ENCODE measurements at regions not wholly inside any gene's neighbourhood (a gene's known extent, or its start where the extent isn't known, plus 50 kb on each side); places are given as distances from the start of the nearest gene placed in this dataset.

DNA sequence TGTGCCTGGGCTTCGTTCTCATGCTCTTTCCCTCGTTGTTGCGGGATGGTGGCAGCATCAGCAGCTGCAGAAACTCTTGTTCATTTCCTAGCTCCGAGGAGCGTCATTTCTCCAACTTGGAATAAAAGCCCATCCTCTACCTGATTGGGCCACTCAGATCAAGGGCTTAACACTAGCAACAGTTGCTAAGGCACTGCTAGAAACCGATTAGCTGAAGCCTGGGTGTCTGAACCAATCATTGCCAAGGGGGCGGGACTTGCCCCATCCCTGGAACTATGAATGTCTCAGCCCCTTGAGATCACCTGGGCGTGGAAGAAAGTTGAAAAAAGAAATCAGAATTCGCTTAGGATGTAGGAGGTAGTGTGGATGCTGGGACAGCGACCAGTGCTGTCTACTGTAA, 145.3 kb downstream of the FOXL1 start:
- Mint-ChIP-seq H3K36me3 (no peaks in the 10 kb centered on the region), H3K9me3 (no peaks in the 10 kb centered on the region), H3K27ac (no peak overlapping the region), H3K4me3 (no peak overlapping the region), H3K4me1 (no peaks in the 10 kb centered on the region), H3K27me3 (ENCODE audit: low read depth in 3 of 3) (peaks cover 3 to 11% (median 7%) of the 10 kb centered on the region in 3 donors)
- no peak for DNase-seq

DNA sequence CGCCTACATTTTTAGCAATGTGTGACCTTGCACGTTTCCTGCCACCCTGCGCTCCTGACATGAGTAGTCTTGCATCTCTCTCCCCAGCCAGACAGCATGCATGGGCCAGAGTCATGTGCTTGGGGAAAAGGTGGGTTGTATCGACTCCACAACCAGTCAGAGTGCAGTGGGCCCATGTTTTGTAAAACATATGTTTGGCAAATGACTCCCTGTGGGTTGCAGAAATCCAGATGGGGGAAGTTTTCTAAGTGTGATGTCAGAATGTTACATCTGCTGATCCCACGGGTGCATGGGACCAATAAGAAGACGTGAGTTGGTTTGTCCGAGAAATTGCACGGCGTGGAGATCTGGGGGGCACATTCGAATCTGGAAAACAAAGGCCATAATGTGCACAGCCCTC, 147.1 kb downstream of the FOXL1 start:
- Mint-ChIP-seq H3K27me3 (ENCODE audit: low read depth in 3 of 3) (peaks cover 4 to 11% (median 9%) of the 10 kb centered on the region in 3 donors), H3K36me3 (no peaks in the 10 kb centered on the region), H3K4me1 (no peaks in the 10 kb centered on the region), H3K9me3 (no peaks in the 10 kb centered on the region), H3K4me3 (no peak overlapping the region), H3K27ac (no peak overlapping the region)
- no peak for DNase-seq

DNA sequence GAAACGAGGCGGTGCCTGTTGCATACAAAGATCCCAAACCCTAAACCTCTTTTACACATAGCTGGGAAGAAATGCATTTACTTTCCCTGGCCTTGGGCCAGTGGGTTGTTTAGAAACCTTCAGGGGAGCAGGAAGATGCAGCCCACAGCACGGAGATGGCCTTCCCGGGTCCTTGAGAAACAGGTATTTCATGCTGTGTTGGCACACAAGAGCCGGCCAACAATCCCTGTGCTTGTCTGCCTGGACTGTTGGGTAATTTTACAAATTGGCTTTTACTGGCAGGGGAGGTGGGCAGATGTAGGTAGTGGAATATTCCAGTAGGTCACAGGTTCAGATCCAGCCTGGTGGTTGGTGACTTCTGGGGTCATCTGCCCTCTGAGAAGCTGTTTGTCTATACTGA, 148.0 kb downstream of the FOXL1 start:
- Mint-ChIP-seq H3K27me3 (ENCODE audit: low read depth in 3 of 3) (peaks cover 1 to 9% (median 6%) of the 10 kb centered on the region in 3 donors), H3K4me3 (no peak overlapping the region), H3K36me3 (no peaks in the 10 kb centered on the region), H3K27ac (no peak overlapping the region), H3K9me3 (no peaks in the 10 kb centered on the region), H3K4me1 (no peaks in the 10 kb centered on the region)
- no peak for DNase-seq

DNA sequence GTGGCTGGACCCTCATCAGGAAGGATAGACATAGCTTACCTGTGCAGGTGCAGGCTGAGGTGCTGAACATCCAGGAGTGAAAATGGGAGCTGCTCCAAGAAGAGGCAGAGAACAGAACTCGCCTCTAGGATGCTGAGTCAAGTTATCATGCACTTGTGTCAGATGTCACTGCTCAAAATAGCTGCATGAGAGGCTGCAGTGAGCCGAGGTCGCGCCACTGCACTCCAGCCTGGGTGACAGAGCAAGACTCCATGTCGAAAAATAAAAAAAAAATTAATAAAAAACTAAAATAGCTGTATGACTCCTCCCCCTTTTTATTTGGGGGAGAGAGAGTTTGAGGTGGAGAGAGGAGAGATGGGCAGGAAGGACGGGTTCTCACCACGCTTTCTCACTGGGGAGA, 148.8 kb downstream of the FOXL1 start:
- no peaks in the 10 kb centered on the region for H3K36me3 Mint-ChIP-seq
- H3K27me3 Mint-ChIP-seq (ENCODE audit: low read depth in 3 of 3), result peaks cover 3 to 9% (median 4%) of the 10 kb centered on the region in 3 donors
- no peaks in the 10 kb centered on the region for H3K4me1 Mint-ChIP-seq
- H3K4me3 Mint-ChIP-seq, result no peak overlapping the region
- DNase-seq, result no peak
- peaks cover 0 to 2% (median 0%) of the 10 kb centered on the region in 6 donors for H3K9me3 Mint-ChIP-seq
- H3K27ac Mint-ChIP-seq, result no peak overlapping the region

DNA sequence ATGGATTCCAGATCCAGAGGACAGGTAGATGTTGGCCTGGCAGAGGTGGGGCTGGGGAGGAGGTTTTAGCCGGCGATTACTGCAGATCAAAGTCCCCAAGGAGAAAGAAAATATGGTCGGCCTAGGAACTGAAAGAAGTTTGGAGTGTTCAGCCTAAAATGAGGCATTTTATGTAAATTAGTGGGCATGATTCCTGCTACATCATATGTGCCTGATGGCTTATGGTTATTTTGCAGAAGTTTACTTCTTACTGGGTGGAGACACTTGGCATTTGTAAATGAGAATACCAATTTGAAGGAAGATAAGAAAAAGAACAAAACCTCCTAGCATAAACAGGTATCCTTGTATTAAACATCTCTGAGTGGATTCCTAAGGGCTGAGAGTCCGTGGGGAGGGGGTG, 149.3 kb downstream of the FOXL1 start:
- Mint-ChIP-seq H3K9me3 (peaks cover 0 to 2% (median 0%) of the 10 kb centered on the region in 6 donors), H3K4me1 (no peaks in the 10 kb centered on the region), H3K4me3 (no peak overlapping the region), H3K27ac (no peak overlapping the region), H3K27me3 (ENCODE audit: low read depth in 3 of 3) (peaks cover 3 to 9% (median 6%) of the 10 kb centered on the region in 3 donors), H3K36me3 (no peaks in the 10 kb centered on the region)
- no peak for DNase-seq

DNA sequence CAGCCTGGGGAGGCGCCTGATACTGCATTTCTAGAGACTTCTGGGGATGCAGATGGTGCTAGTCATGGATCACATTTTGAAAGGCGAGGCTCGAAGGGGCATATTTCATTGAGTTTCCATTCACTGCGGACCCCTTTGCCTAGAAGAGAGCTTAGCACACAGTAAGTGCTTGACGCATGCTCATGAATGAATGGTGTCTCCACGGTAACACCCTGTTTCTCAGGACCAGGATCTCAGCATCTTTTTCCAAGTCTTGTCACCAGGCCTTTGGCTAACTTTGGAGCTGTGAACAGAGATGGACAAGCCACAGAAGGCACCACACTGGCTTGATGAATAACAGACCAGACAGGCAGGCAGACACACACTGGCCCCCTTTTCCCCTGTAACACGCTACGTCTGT, 151.3 kb downstream of the FOXL1 start:
- Mint-ChIP-seq H3K4me3 (no peak overlapping the region), H3K9me3 (peaks cover 0 to 2% (median 0%) of the 10 kb centered on the region in 6 donors), H3K36me3 (no peaks in the 10 kb centered on the region), H3K27me3 (ENCODE audit: low read depth in 3 of 3) (peaks cover 9 to 12% (median 11%) of the 10 kb centered on the region in 3 donors), H3K4me1 (no peaks in the 10 kb centered on the region), H3K27ac (no peak overlapping the region)
- DNase-seq, result no peak

DNA sequence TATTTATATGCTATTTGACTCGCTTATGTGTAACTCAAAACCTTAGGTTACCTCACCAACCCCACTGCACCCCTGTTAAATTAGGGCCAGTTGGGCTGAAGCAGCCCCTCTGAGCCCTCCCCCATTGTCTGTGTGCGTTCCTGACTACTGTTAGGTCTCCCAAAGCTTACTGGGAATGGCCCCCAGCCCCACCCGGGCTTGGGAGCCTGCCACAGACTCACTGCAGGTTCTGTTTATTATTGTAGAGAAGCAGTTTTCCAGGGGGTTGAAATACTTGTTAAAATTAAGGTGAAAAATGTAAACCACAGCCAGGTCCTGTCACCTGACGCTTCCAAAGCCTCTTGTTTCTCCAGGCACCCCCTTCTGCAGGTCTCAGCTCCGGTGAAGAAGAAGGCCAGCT, 151.7 kb downstream of the FOXL1 start:
- Mint-ChIP-seq H3K9me3 (peaks cover 0 to 2% (median 0%) of the 10 kb centered on the region in 6 donors), H3K27me3 (ENCODE audit: low read depth in 3 of 3) (peaks cover 11 to 12% (median 11%) of the 10 kb centered on the region in 3 donors)
- DNase-seq, result no peak

DNA sequence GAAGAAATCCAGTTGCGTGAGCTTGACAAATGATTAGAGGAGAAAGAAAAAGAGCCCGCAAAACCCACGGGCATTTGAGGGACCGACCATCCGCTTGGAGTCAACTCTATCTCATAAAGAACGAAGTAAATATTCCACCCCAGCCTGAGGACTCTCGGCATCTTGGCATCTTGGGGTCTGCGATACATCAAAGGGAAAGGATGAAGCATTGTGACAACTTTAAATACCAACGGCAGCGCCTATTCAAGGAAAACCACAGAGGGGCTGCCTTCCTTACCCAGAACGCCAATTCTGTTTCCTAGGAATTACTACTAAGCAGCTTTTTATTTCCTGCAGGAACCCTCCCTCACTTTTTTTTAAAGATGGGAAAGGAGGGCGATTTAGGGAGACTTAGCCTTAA, 152.2 kb downstream of the FOXL1 start:
- no peak overlapping the region for H3K27ac Mint-ChIP-seq
- H3K4me1 Mint-ChIP-seq, result no peaks in the 10 kb centered on the region
- no peaks in the 10 kb centered on the region for H3K36me3 Mint-ChIP-seq
- peaks cover 11 to 12% (median 12%) of the 10 kb centered on the region in 3 donors for H3K27me3 Mint-ChIP-seq (ENCODE audit: low read depth in 3 of 3)
- no peak overlapping the region for H3K4me3 Mint-ChIP-seq
- H3K9me3 Mint-ChIP-seq, result peaks cover 0 to 2% (median 0%) of the 10 kb centered on the region in 6 donors
- DNase-seq, result no peak

More for the DNA sequence above, 151.7 kb downstream of the FOXL1 start:
- H3K4me1 Mint-ChIP-seq, result no peaks in the 10 kb centered on the region
- no peak overlapping the region for H3K27ac Mint-ChIP-seq
- no peak overlapping the region for H3K4me3 Mint-ChIP-seq
- no peaks in the 10 kb centered on the region for H3K36me3 Mint-ChIP-seq

DNA sequence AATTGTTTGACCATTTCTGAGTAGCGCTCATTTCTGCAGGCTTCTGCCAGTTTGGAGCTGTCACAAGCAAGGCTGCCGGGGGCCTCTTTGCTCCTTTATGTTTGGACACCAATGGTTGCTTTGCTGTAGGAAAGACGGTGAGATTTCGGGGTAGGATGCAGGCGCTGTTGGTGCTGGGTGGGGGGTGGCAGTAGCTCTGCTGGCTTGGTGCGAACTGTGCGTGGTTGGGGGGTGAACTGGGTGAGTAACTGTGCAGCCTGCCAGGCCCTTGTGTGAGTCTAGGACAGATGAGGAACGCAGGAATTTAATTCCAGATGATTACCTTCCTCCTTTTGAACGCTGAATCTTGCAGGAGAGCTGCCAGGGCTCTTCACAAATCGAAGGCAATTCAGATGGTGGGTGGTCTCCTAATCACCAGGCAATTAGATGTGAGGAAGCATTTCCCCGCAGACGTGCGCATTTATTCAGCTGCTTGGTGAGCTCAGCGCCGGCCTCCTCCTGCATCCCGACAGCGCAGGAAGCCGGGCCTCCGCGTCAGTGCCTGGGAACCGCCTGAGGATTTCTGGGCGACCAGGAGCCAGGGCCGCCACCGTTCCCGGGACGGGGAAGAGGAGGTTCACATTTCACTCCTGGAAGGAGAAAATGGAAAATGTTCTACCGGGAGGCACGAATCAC, 154.4 kb downstream of the FOXL1 start:
- peaks cover 0 to 2% (median 0%) of the 10 kb centered on the region in 6 donors for H3K9me3 Mint-ChIP-seq
- no peaks in the 10 kb centered on the region for H3K36me3 Mint-ChIP-seq
- no peak overlapping the region for H3K27ac Mint-ChIP-seq
- H3K27me3 Mint-ChIP-seq (ENCODE audit: low read depth in 3 of 3), result peaks cover 11 to 15% (median 14%) of the 10 kb centered on the region in 3 donors
- no peak for DNase-seq
- H3K4me1 Mint-ChIP-seq, result no peaks in the 10 kb centered on the region
- no peak overlapping the region for H3K4me3 Mint-ChIP-seq

DNA sequence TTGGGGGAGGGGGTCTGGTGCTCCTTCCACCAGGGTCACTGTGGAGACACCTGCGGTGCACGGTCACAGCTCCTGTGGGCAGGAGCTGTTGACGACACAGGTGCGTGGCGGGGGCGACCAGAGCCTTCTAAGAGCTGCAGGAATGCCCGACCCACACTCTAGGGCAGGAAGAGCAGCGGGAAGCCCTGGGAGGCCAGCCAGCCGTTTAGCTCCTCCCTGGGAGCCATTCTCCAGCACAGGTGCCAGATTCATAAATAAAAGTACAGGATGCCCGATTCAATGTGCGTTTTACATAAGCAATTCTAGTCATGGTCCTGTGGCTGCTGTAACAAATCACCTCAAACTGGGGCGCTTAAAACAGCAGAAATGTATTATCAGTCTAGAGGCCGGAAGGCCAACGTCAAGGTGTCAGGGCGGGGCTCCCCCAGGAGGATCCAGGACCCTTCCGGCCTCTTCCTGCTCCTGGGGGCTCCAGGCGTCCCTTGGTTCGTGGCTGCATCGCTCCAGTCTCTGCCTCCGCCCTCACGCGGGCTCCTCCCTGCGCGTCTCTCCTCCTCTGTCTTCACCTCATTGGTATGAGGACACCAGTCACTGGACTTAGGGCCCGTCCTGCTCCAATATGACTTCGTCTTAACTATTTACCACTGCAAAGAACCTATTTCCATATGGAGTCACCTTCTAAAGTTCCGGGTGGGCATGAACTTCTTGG, 155.4 kb downstream of the FOXL1 start:
- H3K27ac Mint-ChIP-seq, result no peak overlapping the region
- no peaks in the 10 kb centered on the region for H3K4me1 Mint-ChIP-seq
- no peak for DNase-seq
- peaks cover 12 to 15% (median 14%) of the 10 kb centered on the region in 3 donors for H3K27me3 Mint-ChIP-seq (ENCODE audit: low read depth in 3 of 3)
- H3K36me3 Mint-ChIP-seq, result no peaks in the 10 kb centered on the region
- H3K4me3 Mint-ChIP-seq, result peak overlapping the region in 1 of 5 donors; percentile 36
- peaks cover 0 to 2% (median 0%) of the 10 kb centered on the region in 6 donors for H3K9me3 Mint-ChIP-seq

DNA sequence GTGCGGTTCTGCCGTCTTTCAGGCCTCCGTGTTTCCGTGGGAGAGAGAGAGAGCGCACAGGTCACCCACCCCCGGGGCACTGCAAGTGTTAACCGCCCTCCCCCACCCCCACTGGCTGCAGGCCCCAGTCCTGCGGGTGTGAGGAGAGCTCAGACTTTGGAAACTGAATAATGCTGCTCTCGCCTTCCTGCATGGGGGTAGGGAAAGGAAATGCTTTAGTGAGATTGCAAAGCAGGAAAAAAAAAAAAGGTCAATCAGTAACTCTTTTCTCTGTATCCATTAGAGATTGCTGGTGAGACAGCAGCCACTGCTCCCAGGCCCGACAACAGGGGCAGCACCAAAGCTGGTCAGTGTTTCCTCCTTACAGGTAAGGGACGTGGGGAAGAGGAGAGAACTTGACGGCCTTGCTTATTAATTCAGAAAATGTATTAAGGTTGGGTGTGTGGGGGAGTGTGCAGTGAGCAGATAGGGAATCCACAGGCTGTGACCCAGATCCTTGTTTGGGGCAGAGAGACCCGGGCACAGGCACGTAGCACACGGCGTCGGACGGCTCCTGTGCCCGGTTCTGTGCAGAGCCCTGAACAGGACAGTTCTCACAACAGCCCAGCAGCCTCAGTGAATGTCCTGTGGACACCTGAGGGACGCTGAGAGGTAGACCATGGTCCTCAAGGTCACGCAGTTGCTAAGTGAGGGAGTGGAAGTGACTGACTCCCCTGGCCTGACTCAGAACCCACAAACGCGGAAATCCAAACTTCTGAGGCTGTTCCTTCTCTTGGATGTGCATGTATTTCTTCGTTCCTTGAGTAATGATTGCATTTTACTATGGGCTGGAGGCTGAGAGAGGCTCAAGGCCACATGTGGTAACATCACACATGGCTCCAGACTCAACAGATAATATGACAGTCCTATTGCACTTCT, 156.5 kb downstream of the FOXL1 start:
- no peak overlapping the region for H3K4me3 Mint-ChIP-seq
- peaks cover 12 to 19% (median 16%) of the 10 kb centered on the region in 3 donors for H3K27me3 Mint-ChIP-seq (ENCODE audit: low read depth in 3 of 3)
- DNase-seq, result no peak
- H3K27ac Mint-ChIP-seq, result no peak overlapping the region
- peaks cover 0 to 2% (median 0%) of the 10 kb centered on the region in 6 donors for H3K9me3 Mint-ChIP-seq
- no peaks in the 10 kb centered on the region for H3K4me1 Mint-ChIP-seq
- no peaks in the 10 kb centered on the region for H3K36me3 Mint-ChIP-seq

DNA sequence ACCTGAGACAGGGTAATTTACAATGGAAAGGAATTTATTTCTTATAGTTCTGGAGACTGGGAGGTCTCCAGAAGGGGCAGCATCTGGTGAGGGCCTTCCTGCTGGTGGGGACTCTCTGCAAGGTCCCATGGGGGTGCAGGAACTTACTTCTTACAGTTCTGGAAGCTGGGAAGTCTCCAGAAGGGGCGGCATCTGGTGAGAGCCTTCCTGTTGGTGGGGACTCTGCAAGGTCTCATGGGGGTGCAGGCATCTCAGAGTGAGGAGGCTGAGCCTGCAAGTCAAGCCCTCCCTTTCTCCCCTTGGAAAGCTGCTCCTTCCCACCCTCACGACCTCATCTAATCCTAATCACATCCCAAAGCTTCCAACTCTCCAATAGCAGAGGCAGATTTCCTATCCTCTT, 157.4 kb downstream of the FOXL1 start:
- H3K9me3 Mint-ChIP-seq, result peaks cover 0 to 2% (median 0%) of the 10 kb centered on the region in 6 donors

DNA sequence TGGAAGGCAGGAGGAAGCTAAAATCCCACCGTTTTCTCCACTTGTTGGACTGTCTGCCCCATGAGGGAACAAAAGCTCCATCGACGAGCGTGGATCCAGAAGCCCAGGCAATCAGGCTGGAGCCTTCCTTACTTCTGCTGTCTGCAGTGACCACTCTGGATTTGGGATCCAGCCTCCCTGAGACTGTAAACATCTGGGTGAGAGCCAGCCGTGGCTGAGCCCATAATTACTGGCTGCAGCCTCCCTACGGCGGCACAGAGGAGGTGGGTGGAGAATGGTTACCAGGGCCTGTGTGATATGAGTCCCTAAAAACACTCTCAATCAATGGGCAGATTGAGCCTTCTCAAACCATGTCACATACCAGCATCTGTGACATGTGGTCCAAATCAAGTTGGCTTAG, 158.2 kb downstream of the FOXL1 start:
- H3K27ac Mint-ChIP-seq, result no peak overlapping the region
- peaks cover 10 to 19% (median 18%) of the 10 kb centered on the region in 3 donors for H3K27me3 Mint-ChIP-seq (ENCODE audit: low read depth in 3 of 3)
- no peak overlapping the region for H3K4me3 Mint-ChIP-seq
- peaks cover 5 to 7% of the 10 kb centered on the region in 2 donors for H3K4me1 Mint-ChIP-seq
- DNase-seq, result no peak
- peaks cover 0 to 2% (median 0%) of the 10 kb centered on the region in 6 donors for H3K9me3 Mint-ChIP-seq
- no peaks in the 10 kb centered on the region for H3K36me3 Mint-ChIP-seq

More for the DNA sequence above, 157.4 kb downstream of the FOXL1 start:
- H3K27me3 Mint-ChIP-seq (ENCODE audit: low read depth in 3 of 3), result peaks cover 10 to 19% (median 16%) of the 10 kb centered on the region in 3 donors
- no peaks in the 10 kb centered on the region for H3K36me3 Mint-ChIP-seq
- DNase-seq, result no peak
- no peak overlapping the region for H3K4me3 Mint-ChIP-seq
- no peak overlapping the region for H3K27ac Mint-ChIP-seq
- H3K4me1 Mint-ChIP-seq, result peaks cover 0 to under 1% of the 10 kb centered on the region in 2 donors

All from immature natural killer cell (primary cell).